A549 (cell line): ENCODE measurements at regions not wholly inside any gene's neighbourhood (a gene's known extent, or its start where the extent isn't known, plus 50 kb on each side); places are given as distances from the start of the nearest gene placed in this dataset.

Experiments used
- ATAC-seq, 2 experiments: fragments of 200-7000 bp in 1 of 2; fragments of >200 bp in 1 of 2; cut with Nextera tagmentation in 1 of 2; cut with Tn5 transposase in 1 of 2; 3 replicates each; pipeline versions ENCODE4 v1.8.0 to v1.9.1; 2018 to 2020; ENCODE audit warnings: mild to moderate bottlenecking in 1 of 2, moderate library complexity in 1 of 2
- CTCF ChIA-PET: fragments of 300-600 bp; sonication (Branson Sonifier 250); formaldehyde crosslinking; extraction: SDS; loops from one replicate; lab custom pipeline; 2021; ENCODE audit warnings: antibody characterized with exemption, inconsistent platforms; lab: Yijun Ruan, JAX
- POLR2A ChIA-PET: fragments of 350-600 bp; formaldehyde crosslinking; extraction: SDS; loops from one replicate; lab custom pipeline; 2021; ENCODE audit warnings: antibody characterized with exemption, inconsistent platforms; lab: Yijun Ruan, JAX
- DNase-seq, 2 experiments: peaks; one replicate each; pipeline versions ENCODE4 v3.0.0 to v3.0.0-alpha.2; 2011 to 2016; ENCODE audit warnings: low read depth in 1 of 2, low spot score in 1 of 2
- FAIRE-seq: peaks from 2 replicates; lab custom pipeline; 2011; peaks lifted over from hg19 to GRCh38; lab: Jason Lieb, UNC
- H3K27ac ChIP-seq, 2 experiments: fragments of >200 bp; sonication (Bioruptor Twin); formaldehyde crosslinking; 3 replicates each; pipeline ENCODE4 v1.5.1; 2016 to 2017
- H3K4me1 ChIP-seq: fragments of >200 bp; sonication (Bioruptor Twin); formaldehyde crosslinking; 3 replicates; pipeline ENCODE4 v1.6.1; 2016
- H3K4me2 ChIP-seq: fragments of >200 bp; sonication (Bioruptor Twin); formaldehyde crosslinking; 3 replicates; pipeline ENCODE4 v1.6.1; 2016
- H3K4me3 ChIP-seq: fragments of >200 bp; sonication (Bioruptor Twin); formaldehyde crosslinking; 3 replicates; pipeline ENCODE4 v1.5.1; 2016
- H3K9me3 ChIP-seq: fragments of >200 bp; sonication (Bioruptor Twin); formaldehyde crosslinking; 3 replicates; pipeline ENCODE4 v1.6.1; 2016
- ATOH8 ChIP-seq: fragments of 250-450 bp; sonication (Bioruptor Pico); IDR thresholded peaks from 2 replicates; pipeline ENCODE4 v1.5.0; 2020; ENCODE audit warnings: low read depth, mild to moderate bottlenecking, moderate library complexity
- BHLHE40 ChIP-seq: IDR thresholded peaks from 2 replicates; pipeline ENCODE4 v1.6.1; 2012; ENCODE audit warnings: low read depth, low read length, inconsistent platforms
- CBX2 ChIP-seq: fragments of 200-600 bp; sonication (generic); IDR thresholded peaks from 2 replicates; pipeline ENCODE4 v1.6.1; 2016; ENCODE audit warnings: low read depth, mild to moderate bottlenecking, borderline replicate concordance
- CEBPB ChIP-seq, 2 experiments: fragments of >200 bp in 1 of 2; sonication (Bioruptor Twin) in 1 of 2; formaldehyde crosslinking in 1 of 2; IDR thresholded peaks; 2 replicates each; pipeline ENCODE4 v1.6.1; 2012 to 2016
- CHD2 ChIP-seq: fragments of 150-350 bp; IDR thresholded peaks from 2 replicates; pipeline ENCODE4 v1.6.1; 2014; ENCODE audit warnings: low read length; ENCODE audit not compliant: partially characterized antibody
- CHD4 ChIP-seq: fragments of 200-600 bp; sonication (generic); IDR thresholded peaks from 2 replicates; pipeline ENCODE4 v1.6.1; 2016; ENCODE audit warnings: antibody characterized with exemption, mild to moderate bottlenecking, borderline replicate concordance
- EHF ChIP-seq: fragments of 250-450 bp; sonication (Bioruptor Pico); IDR thresholded peaks from 2 replicates; pipeline ENCODE4 v1.5.0; 2020; ENCODE audit warnings: mild to moderate bottlenecking
- FOSL2 ChIP-seq, 2 experiments: fragments of 450-650 bp in 1 of 2; fragments of >200 bp in 1 of 2; sonication (Bioruptor Twin) in 1 of 2; formaldehyde crosslinking; IDR thresholded peaks; 2 replicates each; pipeline versions ENCODE4 v1.5.0 to v1.6.1; 2016 to 2020; ENCODE audit warnings: mild to moderate bottlenecking in 1 of 2, moderate library complexity in 1 of 2
- FOXS1 ChIP-seq: fragments of 250-450 bp; sonication (Bioruptor Pico); IDR thresholded peaks from 2 replicates; pipeline ENCODE4 v1.5.0; 2020; ENCODE audit warnings: mild to moderate bottlenecking, moderate library complexity
- GATA3 ChIP-seq: IDR thresholded peaks from 2 replicates; pipeline ENCODE4 v1.6.1; 2012; ENCODE audit warnings: borderline replicate concordance
- HES2 ChIP-seq: fragments of >200 bp; sonication (Bioruptor Twin); formaldehyde crosslinking; IDR thresholded peaks from 2 replicates; pipeline ENCODE4 v1.6.1; 2016
- HEYL ChIP-seq: fragments of 250-450 bp; sonication (Bioruptor Pico); IDR thresholded peaks from 2 replicates; pipeline ENCODE4 v1.8.0; 2021; ENCODE audit warnings: mild to moderate bottlenecking, moderate library complexity
- HMGXB4 ChIP-seq: fragments of 250-450 bp; sonication (Bioruptor Pico); IDR thresholded peaks from 2 replicates; pipeline ENCODE4 v1.5.0; 2021; ENCODE audit warnings: mild to moderate bottlenecking, moderate library complexity, borderline replicate concordance
- HOXA7 ChIP-seq: fragments of 250-450 bp; sonication (Bioruptor Pico); IDR thresholded peaks from 2 replicates; pipeline ENCODE4 v1.5.0; 2020; ENCODE audit warnings: mild to moderate bottlenecking, moderate library complexity
- JUN ChIP-seq, 2 experiments: fragments of >200 bp; sonication (Bioruptor Twin); formaldehyde crosslinking; IDR thresholded peaks; 2 replicates in 1 of 2; 3 replicates in 1 of 2; pipeline ENCODE4 v1.6.1; 2016 to 2017
- JUNB ChIP-seq: fragments of >200 bp; sonication (Bioruptor Twin); formaldehyde crosslinking; IDR thresholded peaks from 2 replicates; pipeline ENCODE4 v1.6.1; 2016
- KDM5A ChIP-seq: fragments of 200-600 bp; sonication (generic); IDR thresholded peaks from 2 replicates; pipeline ENCODE4 v1.6.1; 2016; ENCODE audit warnings: antibody characterized with exemption, mild to moderate bottlenecking
- MAX ChIP-seq: IDR thresholded peaks from 2 replicates; pipeline ENCODE4 v1.6.1; 2012
- NFE2L2 ChIP-seq: fragments of 150-350 bp; conservative IDR thresholded peaks from 2 replicates; pipeline ENCODE4 v1.6.1; 2014; ENCODE audit warnings: low read length
- NPAS2 ChIP-seq: fragments of 250-450 bp; sonication (Bioruptor Pico); IDR thresholded peaks from 2 replicates; pipeline ENCODE4 v1.8.0; 2022; ENCODE audit warnings: mild to moderate bottlenecking, moderate library complexity, borderline replicate concordance
- NR3C1 ChIP-seq: fragments of >200 bp; sonication (Bioruptor Twin); formaldehyde crosslinking; IDR thresholded peaks from 3 replicates; pipeline ENCODE4 v1.6.1; 2017
- PHF8 ChIP-seq: fragments of 200-600 bp; sonication (generic); IDR thresholded peaks from 2 replicates; pipeline ENCODE4 v1.6.1; 2016; ENCODE audit warnings: low read depth, mild to moderate bottlenecking, antibody characterized with exemption, moderate library complexity, borderline replicate concordance
- POLR2A ChIP-seq: IDR thresholded peaks from 2 replicates; pipeline ENCODE4 v1.6.1; 2012; ENCODE audit warnings: mild to moderate bottlenecking, low read length
- POLR2AphosphoS2 ChIP-seq: conservative IDR thresholded peaks from 2 replicates; pipeline ENCODE4 v1.6.1; 2012; ENCODE audit warnings: low read length, improper control_type of control experiment, inconsistent platforms
- RARB ChIP-seq: fragments of 250-450 bp; sonication (Bioruptor Pico); IDR thresholded peaks from 2 replicates; pipeline ENCODE4 v1.8.0; 2021; ENCODE audit warnings: mild to moderate bottlenecking, moderate library complexity
- RCOR1 ChIP-seq: fragments of 150-350 bp; IDR thresholded peaks from 2 replicates; pipeline ENCODE4 v1.6.1; 2014; ENCODE audit warnings: antibody characterized with exemption, low read length, low read depth
- REST ChIP-seq: fragments of 200-600 bp; sonication (generic); IDR thresholded peaks from 2 replicates; pipeline ENCODE4 v1.6.1; 2016; ENCODE audit warnings: antibody characterized with exemption, mild to moderate bottlenecking, moderate library complexity
- SREBF2 ChIP-seq: fragments of 450-650 bp; IDR thresholded peaks from 2 replicates; pipeline ENCODE4 v1.6.1; 2014; ENCODE audit warnings: mild to moderate bottlenecking, moderate library complexity
- TP53 ChIP-seq: fragments of 250-450 bp; sonication (Bioruptor Pico); IDR thresholded peaks from 2 replicates; pipeline ENCODE4 v1.5.0; 2021; ENCODE audit warnings: mild to moderate bottlenecking, moderate library complexity
- ZC3H11A ChIP-seq: fragments of 450-650 bp; IDR thresholded peaks from 2 replicates; pipeline ENCODE4 v1.6.1; 2014; ENCODE audit warnings: antibody characterized with exemption, mild to moderate bottlenecking
- ZFP36 ChIP-seq: fragments of 450-650 bp; IDR thresholded peaks from 2 replicates; pipeline ENCODE4 v1.6.1; 2014; ENCODE audit warnings: borderline replicate concordance; ENCODE audit not compliant: partially characterized antibody
- ZSCAN20 ChIP-seq: fragments of 250-450 bp; sonication (Bioruptor Pico); IDR thresholded peaks from 2 replicates; pipeline ENCODE4 v1.8.0; 2022; ENCODE audit warnings: mild to moderate bottlenecking, moderate library complexity
- WGBS: methylation state at CpG from one replicate; pipeline ENCODE4 v1.1.6; 2017; ENCODE audit errors: missing lambda C conversion rate; 5-methylcytosine and 5-hydroxymethylcytosine counted together

GRCh38 chr13:34730961-34731360 is 211.1 kb upstream of the NBEA start:
- FAIRE-seq (no peak), ATAC-seq (no peak), DNase-seq (no peak)
- no peak overlapping the region for H3K4me2 ChIP-seq
- H3K9me3 ChIP-seq: no peaks in the 10 kb centered on the region
- no peak overlapping the region for H3K4me3 ChIP-seq
- 85% methylated on average over 2 of the region's 2 CpGs for WGBS
- CTCF ChIA-PET: no interaction called here
- TF ChIP-seq HES2 (no peak), CHD2 (no peak), RCOR1 (no peak), JUNB (no peak), MAX (no peak), EHF (no peak), NR3C1 (no peak), REST (no peak), ZSCAN20 (no peak), TP53 (CRISPR knock-in tag) (no peak), BHLHE40 (no peak), FOSL2 (IDR thresholded peaks at IDR 0.05) (no peak), FOSL2 (CRISPR knock-in tag; IDR thresholded peaks at IDR 0.05) (no peak), HOXA7 (CRISPR knock-in tag) (no peak), SREBF2 (no peak), CHD4 (no peak), GATA3 (no peak), CEBPB (IDR thresholded peaks at IDR 0.05) (no peak), KDM5A (no peak), FOXS1 (CRISPR knock-in tag) (no peak), JUN (IDR thresholded peaks at IDR 0.05) (no peak)
- POLR2A ChIA-PET: no interaction called here
- H3K27ac ChIP-seq: no peak overlapping the region
- no peaks in the 10 kb centered on the region for H3K4me1 ChIP-seq

- no peak for FAIRE-seq
- H3K27ac ChIP-seq: no peak overlapping the region
- TF ChIP-seq SREBF2 (no peak), ATOH8 (CRISPR knock-in tag) (no peak), JUNB (no peak), POLR2AphosphoS2 (no peak), NPAS2 (no peak), KDM5A (no peak), PHF8 (no peak), ZSCAN20 (no peak), POLR2A (no peak), ZC3H11A (no peak), FOSL2 (IDR thresholded peaks at IDR 0.05) (no peak), FOSL2 (CRISPR knock-in tag; IDR thresholded peaks at IDR 0.05) (no peak), HMGXB4 (CRISPR knock-in tag) (no peak), NFE2L2 (no peak), ZFP36 (no peak), HEYL (CRISPR knock-in tag) (no peak), MAX (no peak), RARB (CRISPR knock-in tag) (no peak), CBX2 (no peak)
- TF ChIP-seq, all 56 proteins: peak for 0
- WGBS: 78% methylated on average over 4 of the region's 4 CpGs
- no peak overlapping the region for H3K4me2 ChIP-seq
- ChIA-PET CTCF (no interaction called here), POLR2A (no interaction called here)
- H3K4me1 ChIP-seq: no peaks in the 10 kb centered on the region
- ATAC-seq (no peak), DNase-seq (no peak)
- H3K9me3 ChIP-seq: no peaks in the 10 kb centered on the region
- no peak overlapping the region for H3K4me3 ChIP-seq
Measured at GRCh38 chr13:34731486-34731885, 210.6 kb upstream of the NBEA start.
